22Rv1 (cell line): ENCODE measurements at regions not wholly inside any gene's neighbourhood (a gene's known extent, or its start where the extent isn't known, plus 50 kb on each side); places are given as distances from the start of the nearest gene placed in this dataset.

Experiments used
- CTCF ChIP-seq: fragments of 450-650 bp; IDR thresholded peaks from 2 replicates; pipeline ENCODE4 v1.5.1; 2017; ENCODE audit warnings: mild to moderate bottlenecking
- ZFX ChIP-seq: fragments of 450-650 bp; IDR thresholded peaks from 2 replicates; pipeline ENCODE4 v1.6.1; 2017; ENCODE audit warnings: antibody characterized with exemption, borderline replicate concordance

GRCh38 chr13:81133066-81133465 is 792.1 kb upstream of the SPRY2 start:
- no peak for TF ChIP-seq CTCF
- TF ChIP-seq ZFX = no peak
